ENCODE measurements at regions not wholly inside any gene's neighbourhood (a gene's known extent, or its start where the extent isn't known, plus 50 kb on each side); places are given as distances from the start of the nearest gene placed in this dataset.

GRCh38 chr3:144308396-144308795 is 336.8 kb downstream of the DIPK2A start:
- no peak for ATAC-seq (replicated peaks)
- peaks cover 0 to 5% of the 10 kb centered on the region in 2 donors for H3K9me3 Mint-ChIP-seq
- H3K27ac Mint-ChIP-seq: no peak overlapping the region
- peaks cover 0 to 5% of the 10 kb centered on the region in 2 donors for H3K4me1 Mint-ChIP-seq (ENCODE audit: low read depth in 2 of 2)
- H3K4me3 Mint-ChIP-seq: no peak overlapping the region
- no peak for DNase-seq
- H3K36me3 Mint-ChIP-seq (ENCODE audit: insufficient read depth): no peaks in the 10 kb centered on the region
- peaks cover 0 to 12% of the 10 kb centered on the region in 2 donors for H3K27me3 Mint-ChIP-seq

GRCh38 chr3:144312702-144313101 is 341.1 kb downstream of the DIPK2A start:
- no peak for DNase-seq
- Mint-ChIP-seq H3K27ac (no peak overlapping the region), H3K4me3 (no peak overlapping the region), H3K4me1 (ENCODE audit: low read depth in 2 of 2) (peaks cover 0 to 5% of the 10 kb centered on the region in 2 donors), H3K9me3 (peaks cover 0 to 5% of the 10 kb centered on the region in 2 donors), H3K27me3 (peaks cover 0 to 12% of the 10 kb centered on the region in 2 donors), H3K36me3 (ENCODE audit: insufficient read depth) (no peaks in the 10 kb centered on the region)
- no peak for ATAC-seq (replicated peaks)

DNA sequence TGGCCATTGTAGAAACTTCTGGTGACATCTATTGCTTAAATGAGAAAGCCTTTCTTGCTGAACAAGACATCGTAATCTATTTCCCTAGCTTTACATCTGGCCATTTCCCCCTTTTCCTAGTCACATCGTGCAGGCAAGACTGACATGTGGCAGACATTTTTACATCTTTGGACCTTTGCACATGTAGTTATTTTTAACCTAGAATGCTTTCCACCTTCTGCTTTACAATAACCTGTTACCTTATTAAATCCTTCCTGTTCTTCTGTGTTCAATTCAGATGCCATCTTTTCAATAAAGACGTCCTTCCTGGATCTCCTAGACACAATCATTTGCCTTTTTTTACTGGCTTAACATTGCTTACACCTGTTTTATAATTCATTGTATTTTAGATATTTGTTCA is 343.3 kb downstream of the DIPK2A start:
- H3K4me3 Mint-ChIP-seq: no peak overlapping the region
- ATAC-seq (replicated peaks) (no peak), DNase-seq (no peak)
- no peaks in the 10 kb centered on the region for H3K4me1 Mint-ChIP-seq (ENCODE audit: low read depth in 2 of 2)
- H3K27me3 Mint-ChIP-seq: peaks cover 0 to 12% of the 10 kb centered on the region in 2 donors
- H3K27ac Mint-ChIP-seq: no peak overlapping the region
- no peaks in the 10 kb centered on the region for H3K36me3 Mint-ChIP-seq (ENCODE audit: insufficient read depth)
- peaks cover 0 to 5% of the 10 kb centered on the region in 2 donors for H3K9me3 Mint-ChIP-seq

GRCh38 chr3:144317961-144318360 is 346.3 kb downstream of the DIPK2A start:
- Mint-ChIP-seq H3K4me1 (ENCODE audit: low read depth in 2 of 2) (no peaks in the 10 kb centered on the region), H3K27ac (no peak overlapping the region), H3K36me3 (ENCODE audit: insufficient read depth) (no peaks in the 10 kb centered on the region), H3K9me3 (no peaks in the 10 kb centered on the region), H3K27me3 (no peaks in the 10 kb centered on the region), H3K4me3 (no peak overlapping the region)
- no peak for DNase-seq
- ATAC-seq (replicated peaks): no peak

- H3K27ac Mint-ChIP-seq: no peak overlapping the region
- no peak overlapping the region for H3K4me3 Mint-ChIP-seq
- no peak for ATAC-seq (replicated peaks)
Observed at GRCh38 chr3:144324076-144324475, 352.5 kb downstream of the DIPK2A start.

GRCh38 chr3:144332868-144333267 is 361.2 kb downstream of the DIPK2A start:
- Mint-ChIP-seq H3K36me3 (ENCODE audit: insufficient read depth) (no peaks in the 10 kb centered on the region), H3K27ac (no peak overlapping the region), H3K9me3 (peaks cover 4 to 10% of the 10 kb centered on the region in 2 donors), H3K4me3 (no peak overlapping the region), H3K4me1 (ENCODE audit: low read depth in 2 of 2) (no peaks in the 10 kb centered on the region), H3K27me3 (no peaks in the 10 kb centered on the region)
- DNase-seq (no peak), ATAC-seq (replicated peaks) (no peak)

More at GRCh38 chr3:144324076-144324475, 352.5 kb downstream of the DIPK2A start:
- Mint-ChIP-seq H3K4me1 (ENCODE audit: low read depth in 2 of 2) (no peaks in the 10 kb centered on the region), H3K27me3 (no peaks in the 10 kb centered on the region), H3K36me3 (ENCODE audit: insufficient read depth) (no peaks in the 10 kb centered on the region), H3K9me3 (peaks cover 0 to 4% of the 10 kb centered on the region in 2 donors)
- no peak for DNase-seq

GRCh38 chr3:144341471-144341870 is 369.8 kb downstream of the DIPK2A start:
- H3K36me3 Mint-ChIP-seq (ENCODE audit: insufficient read depth): no peaks in the 10 kb centered on the region
- H3K4me3 Mint-ChIP-seq: no peak overlapping the region
- H3K27ac Mint-ChIP-seq: no peak overlapping the region
- peaks cover 5 to 7% of the 10 kb centered on the region in 2 donors for H3K27me3 Mint-ChIP-seq
- no peaks in the 10 kb centered on the region for H3K4me1 Mint-ChIP-seq (ENCODE audit: low read depth in 2 of 2)
- DNase-seq (no peak), ATAC-seq (replicated peaks) (no peak)
- peaks cover 0 to 6% of the 10 kb centered on the region in 2 donors for H3K9me3 Mint-ChIP-seq

DNA sequence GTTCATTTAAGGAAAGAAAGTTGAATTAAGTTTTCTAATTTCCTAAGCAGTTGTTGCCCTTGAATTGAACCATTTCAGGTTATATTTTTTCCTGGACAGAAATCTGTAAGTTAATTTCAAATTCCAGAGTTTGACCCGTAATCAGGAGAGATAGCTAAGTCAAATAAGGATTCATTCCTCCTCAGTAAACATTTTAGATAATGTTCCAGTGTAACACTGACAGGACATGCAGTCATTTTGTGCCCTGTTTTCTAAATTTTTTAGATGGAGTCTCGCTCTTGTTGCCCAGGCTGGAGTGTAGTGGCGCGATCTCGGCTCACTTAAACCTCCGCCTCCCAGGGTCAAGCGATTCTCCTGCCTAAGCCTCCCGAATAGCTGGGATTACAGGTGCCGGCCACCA is 371.7 kb downstream of the DIPK2A start:
- H3K4me3 Mint-ChIP-seq: no peak overlapping the region
- H3K9me3 Mint-ChIP-seq: peaks cover 0 to 6% of the 10 kb centered on the region in 2 donors
- no peaks in the 10 kb centered on the region for H3K4me1 Mint-ChIP-seq (ENCODE audit: low read depth in 2 of 2)
- ATAC-seq (replicated peaks): no peak
- no peak for DNase-seq
- peaks cover 5 to 7% of the 10 kb centered on the region in 2 donors for H3K27me3 Mint-ChIP-seq
- no peak overlapping the region for H3K27ac Mint-ChIP-seq
- H3K36me3 Mint-ChIP-seq (ENCODE audit: insufficient read depth): no peaks in the 10 kb centered on the region

DNA sequence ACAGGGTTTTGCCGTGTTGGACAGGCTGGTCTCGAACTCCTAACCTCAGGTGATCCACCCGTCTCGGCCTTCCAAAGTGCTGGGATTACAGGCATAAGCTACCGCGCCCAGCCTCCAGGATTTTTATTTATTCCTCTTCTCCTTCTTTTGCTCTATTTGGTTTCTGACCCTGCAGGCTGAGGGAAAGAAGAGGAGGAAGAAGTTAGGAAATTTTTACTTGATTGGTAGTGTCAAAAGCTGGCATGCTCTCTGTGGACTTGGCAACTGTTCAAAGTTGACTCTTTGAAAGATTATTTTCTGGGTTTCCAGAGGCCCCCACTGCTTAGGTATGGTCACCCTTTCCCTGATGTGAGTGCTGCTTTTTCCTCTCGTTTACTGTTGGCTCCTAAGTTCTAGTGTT is 372.2 kb downstream of the DIPK2A start:
- H3K4me1 Mint-ChIP-seq (ENCODE audit: low read depth in 2 of 2): no peaks in the 10 kb centered on the region
- H3K27ac Mint-ChIP-seq: no peak overlapping the region
- H3K4me3 Mint-ChIP-seq: no peak overlapping the region
- DNase-seq (no peak), ATAC-seq (replicated peaks) (no peak)
- no peaks in the 10 kb centered on the region for H3K36me3 Mint-ChIP-seq (ENCODE audit: insufficient read depth)
- peaks cover 5 to 7% of the 10 kb centered on the region in 2 donors for H3K27me3 Mint-ChIP-seq
- peaks cover 0 to 6% of the 10 kb centered on the region in 2 donors for H3K9me3 Mint-ChIP-seq

DNA sequence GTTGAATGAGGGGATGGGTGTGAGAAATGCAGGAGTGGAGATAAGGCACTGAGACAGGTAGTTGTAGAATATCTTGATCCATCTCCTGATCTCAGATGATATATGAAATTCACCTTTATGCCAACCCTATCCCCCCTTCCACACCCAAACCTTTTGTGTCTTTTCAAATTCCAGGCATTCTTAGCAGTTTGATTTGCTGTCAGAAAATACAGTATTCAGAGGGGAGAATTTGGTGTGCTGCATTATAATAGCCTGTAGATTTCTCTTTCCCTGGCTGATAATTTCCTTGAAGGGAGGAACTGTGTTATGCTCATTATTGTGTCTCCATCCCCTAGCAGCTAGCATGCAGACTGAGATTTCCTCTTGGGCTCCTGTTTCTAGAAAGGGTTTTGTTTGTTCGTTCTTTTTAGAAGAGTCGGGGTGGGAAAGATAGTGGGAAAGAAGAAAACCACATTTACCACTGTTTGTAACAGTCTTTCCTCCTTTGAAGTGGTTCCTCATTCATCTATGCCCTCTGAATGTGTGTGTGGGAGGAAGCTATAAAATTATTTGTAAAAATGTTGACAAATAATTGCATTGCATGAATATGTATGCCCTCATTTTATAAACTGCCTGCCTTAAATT is 373.4 kb downstream of the DIPK2A start:
- Mint-ChIP-seq H3K4me3 (no peak overlapping the region), H3K27me3 (peaks cover 6 to 7% of the 10 kb centered on the region in 2 donors), H3K4me1 (ENCODE audit: low read depth in 2 of 2) (no peaks in the 10 kb centered on the region), H3K9me3 (peaks cover 0 to 6% of the 10 kb centered on the region in 2 donors), H3K27ac (no peak overlapping the region), H3K36me3 (ENCODE audit: insufficient read depth) (no peaks in the 10 kb centered on the region)
- DNase-seq: no peak
- ATAC-seq (replicated peaks): no peak

- Mint-ChIP-seq H3K9me3 (no peaks in the 10 kb centered on the region), H3K27ac (no peak overlapping the region), H3K4me3 (no peak overlapping the region), H3K4me1 (ENCODE audit: low read depth in 2 of 2) (no peaks in the 10 kb centered on the region), H3K36me3 (ENCODE audit: insufficient read depth) (no peaks in the 10 kb centered on the region), H3K27me3 (peaks cover 0 to 5% of the 10 kb centered on the region in 2 donors)
- no peak for DNase-seq
- ATAC-seq (replicated peaks): no peak
Observed at GRCh38 chr3:144350125-144350524, 378.5 kb downstream of the DIPK2A start.

- no peak for DNase-seq
- Mint-ChIP-seq H3K9me3 (no peaks in the 10 kb centered on the region), H3K27ac (no peak overlapping the region), H3K36me3 (ENCODE audit: insufficient read depth) (no peaks in the 10 kb centered on the region), H3K27me3 (peaks cover 0 to 5% of the 10 kb centered on the region in 2 donors), H3K4me1 (ENCODE audit: low read depth in 2 of 2) (no peaks in the 10 kb centered on the region), H3K4me3 (no peak overlapping the region)
- no peak for ATAC-seq (replicated peaks)
Observed at GRCh38 chr3:144351011-144351410, 379.4 kb downstream of the DIPK2A start.

GRCh38 chr3:144351773-144352365 is 380.2 kb downstream of the DIPK2A start:
- no peaks in the 10 kb centered on the region for H3K9me3 Mint-ChIP-seq
- H3K27ac Mint-ChIP-seq: no peak overlapping the region
- no peak overlapping the region for H3K4me3 Mint-ChIP-seq
- H3K36me3 Mint-ChIP-seq (ENCODE audit: insufficient read depth): no peaks in the 10 kb centered on the region
- no peak for ATAC-seq (replicated peaks)
- DNase-seq: no peak
- peaks cover 0 to 5% of the 10 kb centered on the region in 2 donors for H3K27me3 Mint-ChIP-seq
- H3K4me1 Mint-ChIP-seq (ENCODE audit: low read depth in 2 of 2): no peaks in the 10 kb centered on the region

GRCh38 chr3:144358191-144358590 is 386.6 kb downstream of the DIPK2A start:
- no peaks in the 10 kb centered on the region for H3K36me3 Mint-ChIP-seq (ENCODE audit: insufficient read depth)
- H3K27ac Mint-ChIP-seq: no peak overlapping the region
- H3K4me1 Mint-ChIP-seq (ENCODE audit: low read depth in 2 of 2): no peaks in the 10 kb centered on the region
- ATAC-seq (replicated peaks) (no peak), DNase-seq (no peak)
- no peak overlapping the region for H3K4me3 Mint-ChIP-seq
- no peaks in the 10 kb centered on the region for H3K27me3 Mint-ChIP-seq
- peaks cover 0 to 6% of the 10 kb centered on the region in 2 donors for H3K9me3 Mint-ChIP-seq
